Cardiac muscle cell (in vitro differentiated cells and primary cell): ENCODE measurements at regions not wholly inside any gene's neighbourhood (a gene's known extent, or its start where the extent isn't known, plus 50 kb on each side); places are given as distances from the start of the nearest gene placed in this dataset.

ENCODE experiments used
- DNase-seq, 2 donors: peaks; one replicate each; pipeline versions ENCODE4 v3.0.0 to v3.0.0-alpha.2; 2010 to 2017; ENCODE audit warnings: low read depth in 1 of 2, low spot score in 1 of 2
- H3K27ac ChIP-seq: fragments of 200-600 bp; sonication (generic); 2 replicates; pipeline ENCODE4 v1.5.1; 2016
- H3K27me3 ChIP-seq: fragments of 200-600 bp; sonication (generic); 2 replicates; pipeline ENCODE4 v1.6.0; 2016; ENCODE audit warnings: control low read depth
- H3K36me3 ChIP-seq: fragments of 200-600 bp; sonication (generic); 2 replicates; pipeline ENCODE4 v1.5.1; 2016; ENCODE audit warnings: control low read depth
- H3K4me1 ChIP-seq: fragments of 200-600 bp; sonication (generic); 2 replicates; pipeline ENCODE4 v1.8.1; 2017; ENCODE audit warnings: low read depth, mild to moderate bottlenecking, mixed run types
- H3K4me3 ChIP-seq: fragments of 200-600 bp; sonication (generic); 2 replicates; pipeline ENCODE4 v1.5.1; 2016; ENCODE audit warnings: mild to moderate bottlenecking
- H3K9me3 ChIP-seq: fragments of 200-600 bp; sonication (generic); 2 replicates; pipeline ENCODE4 v1.5.1; 2017; ENCODE audit warnings: low read depth, mild to moderate bottlenecking, control low read depth
- TF ChIP-seq, protein P1 (sequence below): IDR thresholded peaks from 2 replicates; pipeline ENCODE4 v1.5.1; 2012; ENCODE audit warnings: low read depth, mild to moderate bottlenecking, low read length

DNA sequence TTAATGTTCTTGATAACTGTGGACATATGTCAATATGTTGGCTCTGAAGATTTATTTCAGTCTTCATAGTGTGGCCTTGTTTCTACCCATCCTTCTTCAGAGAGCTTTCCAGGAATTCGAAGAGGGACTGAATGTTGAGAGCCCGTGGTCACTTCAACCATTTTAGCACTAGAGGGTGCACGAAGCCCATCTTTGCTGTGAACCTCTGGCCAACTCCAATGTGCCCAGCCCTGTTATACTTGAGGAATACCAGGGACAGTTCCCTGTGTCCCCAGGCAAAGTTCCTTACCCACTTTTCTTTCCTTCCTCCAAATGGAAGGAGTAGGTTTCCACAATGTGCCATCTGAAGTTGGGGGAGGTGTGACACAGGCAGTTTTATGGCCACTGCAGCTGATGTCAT is 603.5 kb downstream of the RPL10L start:
- H3K9me3 ChIP-seq = no peaks in the 10 kb centered on the region
- H3K27ac ChIP-seq = no peak overlapping the region
- peak; percentile 9 to 74 for DNase-seq
- no peaks in the 10 kb centered on the region for H3K27me3 ChIP-seq
- no peaks in the 10 kb centered on the region for H3K36me3 ChIP-seq
- TF ChIP-seq, protein P1, sequence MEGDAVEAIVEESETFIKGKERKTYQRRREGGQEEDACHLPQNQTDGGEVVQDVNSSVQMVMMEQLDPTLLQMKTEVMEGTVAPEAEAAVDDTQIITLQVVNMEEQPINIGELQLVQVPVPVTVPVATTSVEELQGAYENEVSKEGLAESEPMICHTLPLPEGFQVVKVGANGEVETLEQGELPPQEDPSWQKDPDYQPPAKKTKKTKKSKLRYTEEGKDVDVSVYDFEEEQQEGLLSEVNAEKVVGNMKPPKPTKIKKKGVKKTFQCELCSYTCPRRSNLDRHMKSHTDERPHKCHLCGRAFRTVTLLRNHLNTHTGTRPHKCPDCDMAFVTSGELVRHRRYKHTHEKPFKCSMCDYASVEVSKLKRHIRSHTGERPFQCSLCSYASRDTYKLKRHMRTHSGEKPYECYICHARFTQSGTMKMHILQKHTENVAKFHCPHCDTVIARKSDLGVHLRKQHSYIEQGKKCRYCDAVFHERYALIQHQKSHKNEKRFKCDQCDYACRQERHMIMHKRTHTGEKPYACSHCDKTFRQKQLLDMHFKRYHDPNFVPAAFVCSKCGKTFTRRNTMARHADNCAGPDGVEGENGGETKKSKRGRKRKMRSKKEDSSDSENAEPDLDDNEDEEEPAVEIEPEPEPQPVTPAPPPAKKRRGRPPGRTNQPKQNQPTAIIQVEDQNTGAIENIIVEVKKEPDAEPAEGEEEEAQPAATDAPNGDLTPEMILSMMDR = no peak
- no peaks in the 10 kb centered on the region for H3K4me1 ChIP-seq
- no peak overlapping the region for H3K4me3 ChIP-seq

DNA sequence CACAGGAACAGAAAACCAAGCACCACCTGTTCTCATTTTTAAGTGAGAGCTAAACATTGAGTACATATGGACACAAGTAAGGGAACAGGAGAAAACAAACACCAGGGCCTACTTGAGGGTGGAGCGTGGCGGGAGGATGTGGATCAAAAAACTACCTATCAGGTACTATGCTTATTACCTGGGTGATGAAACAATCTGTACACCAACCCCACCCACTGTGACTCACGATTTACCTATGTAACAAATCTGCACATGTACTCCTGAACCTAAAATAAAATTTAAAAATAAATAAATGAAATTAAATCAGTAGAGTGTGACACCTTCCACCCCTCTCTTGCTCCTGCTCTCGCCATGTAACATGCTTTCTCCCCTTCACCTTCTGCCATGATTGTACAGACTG is 615.5 kb downstream of the RPL10L start:
- H3K4me3 ChIP-seq = no peak overlapping the region
- H3K4me1 ChIP-seq = no peaks in the 10 kb centered on the region
- no peak overlapping the region for H3K27ac ChIP-seq
- no peaks in the 10 kb centered on the region for H3K36me3 ChIP-seq
- TF ChIP-seq, protein P1 = no peak
- H3K9me3 ChIP-seq = no peaks in the 10 kb centered on the region
- no peaks in the 10 kb centered on the region for H3K27me3 ChIP-seq
- DNase-seq = no peak

DNA sequence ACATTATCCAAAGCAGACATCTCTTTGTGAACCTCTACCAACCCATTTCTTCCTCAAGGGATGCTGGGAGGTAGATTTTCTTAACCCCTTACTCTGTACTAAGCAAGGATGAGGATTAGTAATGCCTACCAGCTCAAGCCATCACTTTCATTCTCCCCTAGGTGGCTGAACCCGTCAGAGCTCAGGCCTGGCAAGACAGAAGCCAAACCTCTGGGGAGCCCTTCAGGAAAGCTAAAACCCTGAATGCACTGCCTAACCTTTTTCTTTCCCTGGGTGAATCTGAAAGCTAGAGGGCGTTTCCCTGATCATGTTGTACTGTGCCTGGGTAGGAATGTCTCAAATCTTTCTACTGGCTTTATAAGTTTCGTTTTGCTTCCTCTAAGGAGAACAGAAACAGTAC is 617.3 kb downstream of the RPL10L start:
- no peaks in the 10 kb centered on the region for H3K27me3 ChIP-seq
- no peak for DNase-seq
- no peaks in the 10 kb centered on the region for H3K36me3 ChIP-seq
- no peak overlapping the region for H3K27ac ChIP-seq
- no peak overlapping the region for H3K4me3 ChIP-seq
- no peaks in the 10 kb centered on the region for H3K4me1 ChIP-seq
- no peaks in the 10 kb centered on the region for H3K9me3 ChIP-seq
- TF ChIP-seq, protein P1 = no peak

DNA sequence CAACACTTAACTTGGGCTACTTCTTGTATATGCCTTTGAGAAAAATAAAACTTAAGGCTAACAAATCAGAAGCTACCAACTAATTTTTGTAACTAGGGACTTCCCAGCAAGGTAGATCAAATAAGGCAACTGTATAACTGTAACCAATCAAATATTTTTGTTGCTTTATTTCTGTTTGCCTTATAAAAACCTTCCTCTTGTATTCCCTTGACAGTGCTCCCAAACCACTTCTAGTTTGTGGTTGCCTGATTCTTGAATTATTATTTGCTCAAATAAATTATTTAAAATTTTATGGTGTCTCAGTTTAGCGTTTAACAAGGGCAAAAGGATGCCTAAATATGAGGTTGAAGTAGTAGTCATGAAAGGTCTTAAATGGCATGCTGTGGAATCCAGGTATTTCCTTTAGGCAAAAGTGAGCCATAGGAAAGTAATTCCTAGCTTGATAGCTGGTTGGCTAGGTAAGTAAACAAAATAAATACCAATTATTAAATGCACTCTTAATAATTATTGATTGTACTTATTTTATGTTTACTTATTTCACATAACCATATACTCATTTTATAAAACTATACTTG is 632.6 kb downstream of the RPL10L start:
- TF ChIP-seq, protein P1 = no peak
- Histone ChIP-seq H3K9me3 (no peaks in the 10 kb centered on the region), H3K27me3 (no peaks in the 10 kb centered on the region), H3K4me3 (no peak overlapping the region), H3K27ac (no peak overlapping the region), H3K4me1 (no peaks in the 10 kb centered on the region), H3K36me3 (no peaks in the 10 kb centered on the region)
- no peak for DNase-seq

DNA sequence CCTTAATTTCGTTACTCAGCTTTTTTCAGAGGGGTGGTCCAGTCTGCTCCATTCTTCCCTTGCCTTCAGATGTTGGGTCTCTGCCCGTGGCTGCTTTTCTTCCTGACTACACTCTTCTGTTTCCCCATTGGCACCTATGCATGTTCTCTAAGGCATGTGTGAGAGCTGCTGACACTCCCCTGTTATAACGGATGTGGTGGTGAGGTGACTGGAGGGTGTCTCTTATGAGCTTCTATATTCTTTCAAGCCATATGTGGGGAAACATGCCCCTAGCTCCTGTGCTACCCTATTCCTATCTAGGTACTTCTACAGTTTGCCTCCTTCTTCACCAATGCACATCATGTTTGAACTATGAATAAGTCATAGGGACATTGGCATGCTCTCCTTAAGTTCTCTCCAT is 643.2 kb downstream of the RPL10L start:
- Histone ChIP-seq H3K4me1 (no peaks in the 10 kb centered on the region), H3K9me3 (no peaks in the 10 kb centered on the region), H3K27ac (no peak overlapping the region), H3K27me3 (no peaks in the 10 kb centered on the region), H3K4me3 (no peak overlapping the region), H3K36me3 (no peaks in the 10 kb centered on the region)
- DNase-seq = no peak
- TF ChIP-seq, protein P1 = no peak

DNA sequence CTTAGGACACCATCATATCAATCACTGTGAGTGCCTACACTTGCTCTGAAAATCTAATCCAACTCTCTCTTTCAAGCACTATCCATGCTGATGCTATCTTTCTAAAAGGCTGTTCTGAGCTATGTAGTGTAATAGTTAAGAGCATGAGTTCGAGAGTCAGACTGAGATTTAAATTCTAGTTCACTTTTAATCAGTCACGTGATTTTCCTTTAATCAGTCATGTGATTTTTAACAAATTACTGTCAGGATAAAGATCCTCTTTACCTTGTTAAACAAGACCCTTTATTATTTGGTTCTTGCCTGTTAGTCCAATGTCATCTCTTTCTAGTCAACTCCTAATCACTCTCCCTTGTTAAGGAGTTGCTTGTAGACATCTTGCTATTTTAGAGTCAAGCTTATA is 653.0 kb downstream of the RPL10L start:
- no peak overlapping the region for H3K27ac ChIP-seq
- no peak for DNase-seq
- TF ChIP-seq, protein P1 = no peak
- no peaks in the 10 kb centered on the region for H3K27me3 ChIP-seq
- no peaks in the 10 kb centered on the region for H3K9me3 ChIP-seq
- no peaks in the 10 kb centered on the region for H3K4me1 ChIP-seq
- H3K4me3 ChIP-seq = no peak overlapping the region
- H3K36me3 ChIP-seq = no peaks in the 10 kb centered on the region
